Activated T-helper 2 cell treated with anti-CD3 and anti-CD28 coated beads, Interferon-gamma antibody, Interleukin-2, Interleukin-4, amounts not matched to agents 10 μg/mL and 5 μg/mL and 100 μg/mL, durations not matched to agents 14 hours and 24 hours and 36 hours (primary cell): ENCODE measurements at regions not wholly inside any gene's neighbourhood (a gene's known extent, or its start where the extent isn't known, plus 50 kb on each side); places are given as distances from the start of the nearest gene placed in this dataset.
A peak's percentile ranks its signal among the peaks of the same experiment; 100 is the strongest.

ENCODE experiments used
- DNase-seq: peaks from one replicate; pipeline ENCODE4 v3.0.0; 2021; ENCODE audit warnings: low spot score
- H3K27ac Mint-ChIP-seq: one replicate; pipeline ENCODE4 v1.8.0; 2021; ENCODE audit warnings: mixed read lengths
- H3K27me3 Mint-ChIP-seq: one replicate; pipeline ENCODE4 v1.8.0; 2021; ENCODE audit warnings: low read depth, mixed read lengths
- H3K36me3 Mint-ChIP-seq: one replicate; pipeline ENCODE4 v1.8.0; 2021; ENCODE audit warnings: low read depth, mixed read lengths
- H3K4me1 Mint-ChIP-seq: one replicate; pipeline ENCODE4 v1.8.0; 2021; ENCODE audit warnings: low read depth, mixed read lengths
- H3K4me3 Mint-ChIP-seq: one replicate; pipeline ENCODE4 v1.8.0; 2021; ENCODE audit warnings: low read depth, mild to moderate bottlenecking, moderate library complexity, mixed read lengths
- H3K9me3 Mint-ChIP-seq: one replicate; pipeline ENCODE4 v1.8.0; 2021; ENCODE audit warnings: mixed read lengths
- intact Hi-C: fragments of 100-400 bp; cut with micrococcal nuclease; formaldehyde crosslinking; loops from one replicate; pipeline ENCODE4 v1.15.1; 2023

GRCh38 chr2:7966032-7966431, 715.8 kb upstream of the ID2 start:
- peaks cover 18% of the 10 kb centered on the region for H3K4me1 Mint-ChIP-seq
- no peaks in the 10 kb centered on the region for H3K27me3 Mint-ChIP-seq
- H3K9me3 Mint-ChIP-seq: no peaks in the 10 kb centered on the region
- no peak overlapping the region for H3K27ac Mint-ChIP-seq
- H3K4me3 Mint-ChIP-seq: no peak overlapping the region
- intact Hi-C loops: no loop called here
- no peak for DNase-seq
- no peaks in the 10 kb centered on the region for H3K36me3 Mint-ChIP-seq

DNA sequence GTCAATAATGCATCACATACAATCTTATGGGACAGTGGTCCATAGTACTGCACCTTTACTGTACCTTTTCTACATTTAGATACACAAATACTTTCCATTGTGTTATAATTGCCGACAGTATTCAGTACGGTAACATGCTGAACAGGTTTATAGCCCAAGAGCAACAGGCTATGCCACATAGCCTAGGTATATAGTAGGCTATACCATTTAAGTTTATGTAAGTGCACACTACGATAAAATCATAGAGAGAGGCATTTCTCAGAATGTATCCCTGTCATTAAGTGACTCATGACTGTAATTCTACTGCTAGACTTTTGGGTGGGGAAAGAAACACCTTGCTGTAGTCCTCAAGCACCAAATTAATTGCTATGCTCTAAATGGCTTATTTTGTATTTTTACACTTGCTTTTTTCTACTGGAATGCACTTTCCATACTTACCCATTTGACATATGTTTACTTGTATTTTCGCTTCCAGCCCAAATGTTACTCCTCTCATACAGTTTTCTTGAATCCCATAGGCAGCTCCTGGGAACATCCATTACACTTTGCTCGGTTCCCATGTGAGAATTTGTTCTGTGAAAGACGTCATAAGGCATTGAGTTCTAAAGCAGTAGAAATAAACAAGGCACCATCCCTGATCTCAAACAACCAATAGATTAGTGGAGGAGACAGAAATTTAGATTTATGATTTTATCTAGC, 714.0 kb upstream of the ID2 start:
- no peaks in the 10 kb centered on the region for H3K36me3 Mint-ChIP-seq

GRCh38 chr2:7969756-7970515, 711.9 kb upstream of the ID2 start:
- Mint-ChIP-seq H3K9me3 (no peaks in the 10 kb centered on the region), H3K4me3 (no peak overlapping the region), H3K27ac (no peak overlapping the region), H3K4me1 (peaks cover 2% of the 10 kb centered on the region), H3K27me3 (no peaks in the 10 kb centered on the region), H3K36me3 (no peaks in the 10 kb centered on the region)
- no peak for DNase-seq
- intact Hi-C loops: no loop called here

More for the DNA sequence above, 714.0 kb upstream of the ID2 start:
- H3K27me3 Mint-ChIP-seq: no peaks in the 10 kb centered on the region
- no peak overlapping the region for H3K27ac Mint-ChIP-seq
- intact Hi-C loops: no loop called here
- no peak overlapping the region for H3K4me3 Mint-ChIP-seq
- DNase-seq: no peak
- H3K4me1 Mint-ChIP-seq: peaks cover 2% of the 10 kb centered on the region
- no peaks in the 10 kb centered on the region for H3K9me3 Mint-ChIP-seq

- no peak for DNase-seq
- Mint-ChIP-seq H3K36me3 (no peaks in the 10 kb centered on the region), H3K9me3 (no peaks in the 10 kb centered on the region), H3K4me3 (no peak overlapping the region), H3K27ac (no peak overlapping the region), H3K4me1 (peaks cover 2% of the 10 kb centered on the region), H3K27me3 (no peaks in the 10 kb centered on the region)
- intact Hi-C loops: no loop called here
Observed at GRCh38 chr2:7971248-7971647, 710.6 kb upstream of the ID2 start.

- H3K27ac Mint-ChIP-seq: no peak overlapping the region
- H3K27me3 Mint-ChIP-seq: no peaks in the 10 kb centered on the region
Observed at GRCh38 chr2:7971841-7972240, 710.0 kb upstream of the ID2 start.

GRCh38 chr2:7972670-7973069, 709.2 kb upstream of the ID2 start:
- Mint-ChIP-seq H3K27ac (no peak overlapping the region), H3K9me3 (no peaks in the 10 kb centered on the region), H3K36me3 (no peaks in the 10 kb centered on the region), H3K27me3 (no peaks in the 10 kb centered on the region), H3K4me1 (peaks cover 4% of the 10 kb centered on the region), H3K4me3 (no peak overlapping the region)
- no peak for DNase-seq
- intact Hi-C loops: no loop called here

More at GRCh38 chr2:7971841-7972240, 710.0 kb upstream of the ID2 start:
- intact Hi-C loops: no loop called here
- H3K4me1 Mint-ChIP-seq: peaks cover 2% of the 10 kb centered on the region
- no peaks in the 10 kb centered on the region for H3K36me3 Mint-ChIP-seq
- no peaks in the 10 kb centered on the region for H3K9me3 Mint-ChIP-seq
- DNase-seq: no peak
- no peak overlapping the region for H3K4me3 Mint-ChIP-seq

- intact Hi-C loops: no loop called here
- H3K36me3 Mint-ChIP-seq: no peaks in the 10 kb centered on the region
Observed at GRCh38 chr2:7973801-7974480, 707.9 kb upstream of the ID2 start.

GRCh38 chr2:7974936-7975335, 706.9 kb upstream of the ID2 start:
- Mint-ChIP-seq H3K27me3 (no peaks in the 10 kb centered on the region), H3K27ac (no peak overlapping the region), H3K9me3 (no peaks in the 10 kb centered on the region), H3K4me3 (no peak overlapping the region), H3K4me1 (peaks cover 4% of the 10 kb centered on the region), H3K36me3 (no peaks in the 10 kb centered on the region)
- no peak for DNase-seq
- intact Hi-C loops: no loop called here

More at GRCh38 chr2:7973801-7974480, 707.9 kb upstream of the ID2 start:
- Mint-ChIP-seq H3K27ac (no peak overlapping the region), H3K27me3 (no peaks in the 10 kb centered on the region), H3K4me1 (peaks cover 4% of the 10 kb centered on the region), H3K4me3 (no peak overlapping the region), H3K9me3 (no peaks in the 10 kb centered on the region)
- no peak for DNase-seq

DNA sequence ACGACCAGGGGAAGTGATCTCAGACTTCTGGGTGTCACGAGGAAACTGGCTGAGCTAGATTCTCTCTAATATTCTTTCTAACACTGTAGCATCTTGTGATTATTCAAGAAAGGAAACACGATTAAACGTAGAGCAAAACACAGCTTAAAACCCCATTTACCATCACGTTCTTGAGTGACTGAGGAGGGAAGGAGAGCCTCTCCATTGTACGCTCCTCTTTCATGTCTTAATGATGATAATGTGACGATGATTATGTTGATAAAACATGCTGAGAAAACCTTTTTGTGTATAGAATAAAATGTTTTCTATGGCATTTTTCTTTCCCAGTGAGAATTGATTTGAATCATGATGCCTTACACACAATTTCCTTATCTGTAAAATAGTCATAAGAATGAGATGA, 705.6 kb upstream of the ID2 start:
- Mint-ChIP-seq H3K36me3 (no peaks in the 10 kb centered on the region), H3K27me3 (no peaks in the 10 kb centered on the region), H3K9me3 (no peaks in the 10 kb centered on the region), H3K4me3 (no peak overlapping the region), H3K4me1 (peaks cover 4% of the 10 kb centered on the region), H3K27ac (no peak overlapping the region)
- DNase-seq: no peak
- intact Hi-C loops: no loop called here

GRCh38 chr2:7977981-7978380, 703.9 kb upstream of the ID2 start:
- peak overlapping the region; percentile 63 for H3K27ac Mint-ChIP-seq
- no peak for DNase-seq
- intact Hi-C loops: no loop called here
- H3K4me3 Mint-ChIP-seq: no peak overlapping the region
- no peaks in the 10 kb centered on the region for H3K27me3 Mint-ChIP-seq
- H3K4me1 Mint-ChIP-seq: peaks cover 7% of the 10 kb centered on the region
- peaks cover 4% of the 10 kb centered on the region for H3K36me3 Mint-ChIP-seq
- peaks cover 6% of the 10 kb centered on the region for H3K9me3 Mint-ChIP-seq

DNA sequence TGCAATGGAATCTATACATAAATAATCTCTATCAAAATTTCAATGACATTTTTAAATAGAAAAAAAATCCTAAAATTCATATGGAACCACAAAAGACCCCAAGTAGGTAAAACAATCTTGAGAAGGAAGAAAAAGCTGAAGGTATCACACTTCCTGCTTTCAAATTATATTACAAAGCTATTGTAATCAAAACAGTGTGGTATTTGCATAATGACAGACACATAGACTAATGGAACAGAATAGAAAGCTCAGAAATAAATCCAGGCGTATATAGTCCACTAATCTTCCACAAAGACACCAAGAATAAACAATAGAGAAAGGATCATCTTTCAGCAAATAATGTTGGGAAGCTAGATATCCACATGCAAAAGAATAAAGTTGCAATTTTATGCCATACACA, 699.8 kb upstream of the ID2 start:
- H3K36me3 Mint-ChIP-seq: peaks cover 4% of the 10 kb centered on the region
- intact Hi-C loops: loop anchor here (2.0 to 5.0 kb wide), 6 partner anchors 69 to 560 kb away; no protein-coding TSS in a partner anchor

DNA sequence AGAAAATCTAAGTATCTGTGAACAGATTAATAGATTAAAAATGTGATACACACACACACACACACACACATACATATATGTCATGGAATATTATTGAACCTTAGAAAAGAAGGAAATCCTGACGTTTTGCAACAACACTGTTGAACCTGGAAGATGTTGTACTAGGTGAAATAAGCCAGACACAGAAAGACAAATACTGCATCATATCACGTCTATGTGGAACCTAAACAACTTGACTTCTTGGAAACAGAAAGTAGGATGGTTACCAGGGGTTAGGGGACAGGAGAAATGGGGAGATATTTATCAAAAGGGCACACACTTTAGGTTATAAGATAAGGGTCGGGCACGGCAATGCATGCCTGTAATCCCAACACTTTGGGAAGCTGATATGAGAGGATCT, 698.4 kb upstream of the ID2 start:
- intact Hi-C loops: loop anchor here (2.0 to 5.0 kb wide), 6 partner anchors 67 to 559 kb away; no protein-coding TSS in a partner anchor
- DNase-seq: no peak
- peak overlapping the region; percentile 34 for H3K27ac Mint-ChIP-seq
- no peak overlapping the region for H3K4me3 Mint-ChIP-seq
- H3K36me3 Mint-ChIP-seq: peaks cover 7% of the 10 kb centered on the region
- peaks cover 32% of the 10 kb centered on the region for H3K4me1 Mint-ChIP-seq
- peaks cover 10% of the 10 kb centered on the region for H3K9me3 Mint-ChIP-seq
- no peaks in the 10 kb centered on the region for H3K27me3 Mint-ChIP-seq

More for the DNA sequence above, 699.8 kb upstream of the ID2 start:
- no peak overlapping the region for H3K27ac Mint-ChIP-seq
- no peaks in the 10 kb centered on the region for H3K27me3 Mint-ChIP-seq
- no peak overlapping the region for H3K4me3 Mint-ChIP-seq
- peaks cover 33% of the 10 kb centered on the region for H3K4me1 Mint-ChIP-seq
- peaks cover 10% of the 10 kb centered on the region for H3K9me3 Mint-ChIP-seq
- no peak for DNase-seq

GRCh38 chr2:7983912-7984311, 697.9 kb upstream of the ID2 start:
- no peaks in the 10 kb centered on the region for H3K27me3 Mint-ChIP-seq
- no peak for DNase-seq
- peaks cover 7% of the 10 kb centered on the region for H3K36me3 Mint-ChIP-seq
- H3K9me3 Mint-ChIP-seq: peaks cover 10% of the 10 kb centered on the region
- intact Hi-C loops: loop anchor here (1.0 to 5.0 kb wide), 10 partner anchors 12 to 558 kb away; no protein-coding TSS in a partner anchor
- H3K4me1 Mint-ChIP-seq: peaks cover 32% of the 10 kb centered on the region
- H3K27ac Mint-ChIP-seq: no peak overlapping the region
- no peak overlapping the region for H3K4me3 Mint-ChIP-seq
